A673 (cell line): ENCODE measurements at regions not wholly inside any gene's neighbourhood (a gene's known extent, or its start where the extent isn't known, plus 50 kb on each side); places are given as distances from the start of the nearest gene placed in this dataset.
"Not testable (repeated sequence)": the region's sequence is repeated elsewhere in the genome, so short reads cannot be mapped to it uniquely, and the experiment has no call there.

Experiments used
- BruUV-seq: library from RNA; stranded (reverse); fragments of 400-500 nt; replicated peaks from 2 replicates; lab custom pipeline; 2021; lab: Mats Ljungman, UMichigan
- CTCF ChIA-PET: fragments of 300-600 bp; sonication (Branson Sonifier 250); formaldehyde crosslinking; loops from one replicate; lab custom pipeline; 2022; ENCODE audit warnings: antibody characterized with exemption; lab: Charles Lee
- POLR2A ChIA-PET: fragments of 300-600 bp; sonication (Branson Sonifier 250); formaldehyde crosslinking; loops from one replicate; lab custom pipeline; 2022; ENCODE audit warnings: antibody characterized with exemption; ENCODE audit not compliant: low non-redundant PET; lab: Charles Lee
- DNase-seq: peaks from one replicate; pipeline ENCODE4 v3.0.0-alpha.2; 2015; ENCODE audit warnings: low spot score
- H3K27ac ChIP-seq: fragments of 200-600 bp; sonication (generic); 2 replicates; pipeline ENCODE4 v1.5.1; 2016; ENCODE audit warnings: mixed run types, low read depth, mild to moderate bottlenecking, mixed read lengths, antibody characterized with exemption, low read length; ENCODE audit not compliant: poor library complexity, severe bottlenecking
- H3K27me3 ChIP-seq: fragments of 200-600 bp; sonication (generic); replicated peaks from 2 replicates; pipeline ENCODE4 v1.6.1; 2017; ENCODE audit warnings: mixed run types, low read depth, mild to moderate bottlenecking, mixed read lengths, antibody characterized with exemption, low read length; ENCODE audit not compliant: insufficient read depth, poor library complexity
- H3K36me3 ChIP-seq: fragments of 200-600 bp; sonication (generic); 2 replicates; pipeline ENCODE4 v1.6.1; 2016; ENCODE audit warnings: mixed run types, mild to moderate bottlenecking, mixed read lengths, antibody characterized with exemption, low read length; ENCODE audit not compliant: insufficient read depth, poor library complexity, severe bottlenecking
- H3K4me1 ChIP-seq: fragments of 200-600 bp; sonication (generic); 2 replicates; pipeline ENCODE4 v1.6.1; 2017; ENCODE audit warnings: mixed run types, mild to moderate bottlenecking, mixed read lengths, antibody characterized with exemption, low read length; ENCODE audit not compliant: insufficient read depth, poor library complexity, severe bottlenecking
- H3K4me3 ChIP-seq: fragments of 200-600 bp; sonication (generic); 2 replicates; pipeline ENCODE4 v1.5.1; 2016; ENCODE audit warnings: low read depth, mixed run types, mild to moderate bottlenecking, mixed read lengths, low read length; ENCODE audit not compliant: poor library complexity, severe bottlenecking
- H3K9me3 ChIP-seq: fragments of 200-600 bp; sonication (generic); 2 replicates; pipeline ENCODE4 v1.6.1; 2016; ENCODE audit warnings: mixed run types, low read depth, mild to moderate bottlenecking, mixed read lengths, antibody characterized with exemption, low read length; ENCODE audit not compliant: poor library complexity, severe bottlenecking
- CTCF ChIP-seq: fragments of 300-800, 200-600 bp; sonication (generic); conservative IDR thresholded peaks from 2 replicates; pipeline ENCODE4 v1.5.1; 2017; ENCODE audit warnings: low read depth, mild to moderate bottlenecking, antibody characterized with exemption, low read length, moderate library complexity, mixed read lengths
- EZH2 ChIP-seq: fragments of 200-600 bp; sonication (generic); IDR thresholded peaks from 2 replicates; pipeline ENCODE4 v1.6.1; 2017; ENCODE audit warnings: borderline replicate concordance, low read depth, mild to moderate bottlenecking, mixed read lengths, antibody characterized with exemption, low read length; ENCODE audit not compliant: poor library complexity, severe bottlenecking
- intact Hi-C: fragments of 100-400 bp; cut with micrococcal nuclease; formaldehyde crosslinking; loops from one replicate; pipeline ENCODE4 v1.10.0; 2022; ENCODE audit not compliant: unreplicated experiment

GRCh38 chr2:16026816-16027501 is 86.6 kb downstream of the MYCN start:
- H3K9me3 ChIP-seq, result no peaks in the 10 kb centered on the region
- peaks cover 8% of the 10 kb centered on the region for H3K4me1 ChIP-seq
- intact Hi-C loops, result no loop called here
- ChIA-PET CTCF (no interaction called here), POLR2A (no interaction called here)
- no TSS peak for BruUV-seq
- no peak overlapping the region for H3K27ac ChIP-seq
- no peak overlapping the region for H3K4me3 ChIP-seq
- no peak for DNase-seq
- H3K27me3 ChIP-seq, result peaks cover 14% of the 10 kb centered on the region
- TF ChIP-seq EZH2, result no peak
- TF ChIP-seq CTCF, result no peak
- H3K36me3 ChIP-seq, result no peaks in the 10 kb centered on the region

GRCh38 chr2:16025876-16026640 is 85.7 kb downstream of the MYCN start:
- Histone ChIP-seq H3K27ac (no peak overlapping the region), H3K9me3 (no peaks in the 10 kb centered on the region), H3K27me3 (peaks cover 18% of the 10 kb centered on the region), H3K4me3 (no peak overlapping the region), H3K36me3 (no peaks in the 10 kb centered on the region), H3K4me1 (no peaks in the 10 kb centered on the region)
- no peak for DNase-seq
- ChIA-PET POLR2A (no interaction called here), CTCF (no interaction called here)
- intact Hi-C loops, result no loop called here
- TF ChIP-seq EZH2 (no peak), CTCF (no peak)
- no TSS peak for BruUV-seq

GRCh38 chr2:16025211-16025875 is 85.0 kb downstream of the MYCN start:
- BruUV-seq, result no TSS peak
- H3K27me3 ChIP-seq, result peaks cover 18% of the 10 kb centered on the region
- CTCF ChIA-PET, result no interaction called here

GRCh38 chr2:16024628-16025027 is 84.3 kb downstream of the MYCN start:
- H3K4me1 ChIP-seq, H3K9me3 ChIP-seq, CTCF ChIA-PET, H3K4me3 ChIP-seq, H3K36me3 ChIP-seq, H3K27ac ChIP-seq, POLR2A ChIA-PET, BruUV-seq, DNase-seq, intact Hi-C loops: not testable (repeated sequence)
- H3K27me3 ChIP-seq, result peaks cover 18% of the 10 kb centered on the region

More at GRCh38 chr2:16025211-16025875, 85.0 kb downstream of the MYCN start:
- TF ChIP-seq EZH2 (no peak), CTCF (no peak)
- H3K9me3 ChIP-seq, result no peaks in the 10 kb centered on the region
- H3K4me3 ChIP-seq, result no peak overlapping the region
- POLR2A ChIA-PET, result no interaction called here
- no peak overlapping the region for H3K27ac ChIP-seq
- intact Hi-C loops, result no loop called here
- DNase-seq, result no peak
- H3K36me3 ChIP-seq, result no peaks in the 10 kb centered on the region
- no peaks in the 10 kb centered on the region for H3K4me1 ChIP-seq
